Brain microvascular endothelial cell (primary cell): ENCODE measurements at regions not wholly inside any gene's neighbourhood (a gene's known extent, or its start where the extent isn't known, plus 50 kb on each side); places are given as distances from the start of the nearest gene placed in this dataset.

Experiments
- DNase-seq: peaks from one replicate; pipeline ENCODE4 v3.0.0-alpha.2; 2020
- H3K27ac ChIP-seq: fragments of 250-450 bp; sonication (Bioruptor Pico); 2 replicates; pipeline ENCODE4 v1.5.1; 2020; ENCODE audit warnings: mild to moderate bottlenecking, moderate library complexity
- H3K27me3 ChIP-seq: fragments of 250-450 bp; sonication (Bioruptor Pico); replicated peaks from 2 replicates; pipeline ENCODE4 v1.5.1; 2020; ENCODE audit warnings: mild to moderate bottlenecking
- H3K36me3 ChIP-seq: fragments of 250-450 bp; sonication (Bioruptor Pico); replicated peaks from 2 replicates; pipeline ENCODE4 v1.5.1; 2020; ENCODE audit warnings: mild to moderate bottlenecking
- H3K4me3 ChIP-seq: 2 replicates; pipeline ENCODE4 v1.5.1; 2011; ENCODE audit warnings: low read depth, mild to moderate bottlenecking, control low read depth, low read length, moderate library complexity
- in situ Hi-C: cut with HindIII; loops from 2 replicates; pipeline ENCODE4 v1.10.0; 2017; ENCODE audit warnings: low sequenced_read_pairs, low pct_ligation_motif_present
- TF ChIP-seq, protein P1 (sequence below): IDR thresholded peaks from 2 replicates; pipeline ENCODE4 v1.5.1; 2011; ENCODE audit warnings: low read depth, mild to moderate bottlenecking, moderate library complexity, low read length, control low read depth, inconsistent platforms; ENCODE audit errors: missing control alignments

- Histone ChIP-seq H3K27ac (no peak overlapping the region), H3K27me3 (no peaks in the 10 kb centered on the region), H3K36me3 (no peaks in the 10 kb centered on the region), H3K4me3 (no peak overlapping the region)
- DNase-seq: no peak
- in situ Hi-C loops: no loop called here
- TF ChIP-seq, protein P1, sequence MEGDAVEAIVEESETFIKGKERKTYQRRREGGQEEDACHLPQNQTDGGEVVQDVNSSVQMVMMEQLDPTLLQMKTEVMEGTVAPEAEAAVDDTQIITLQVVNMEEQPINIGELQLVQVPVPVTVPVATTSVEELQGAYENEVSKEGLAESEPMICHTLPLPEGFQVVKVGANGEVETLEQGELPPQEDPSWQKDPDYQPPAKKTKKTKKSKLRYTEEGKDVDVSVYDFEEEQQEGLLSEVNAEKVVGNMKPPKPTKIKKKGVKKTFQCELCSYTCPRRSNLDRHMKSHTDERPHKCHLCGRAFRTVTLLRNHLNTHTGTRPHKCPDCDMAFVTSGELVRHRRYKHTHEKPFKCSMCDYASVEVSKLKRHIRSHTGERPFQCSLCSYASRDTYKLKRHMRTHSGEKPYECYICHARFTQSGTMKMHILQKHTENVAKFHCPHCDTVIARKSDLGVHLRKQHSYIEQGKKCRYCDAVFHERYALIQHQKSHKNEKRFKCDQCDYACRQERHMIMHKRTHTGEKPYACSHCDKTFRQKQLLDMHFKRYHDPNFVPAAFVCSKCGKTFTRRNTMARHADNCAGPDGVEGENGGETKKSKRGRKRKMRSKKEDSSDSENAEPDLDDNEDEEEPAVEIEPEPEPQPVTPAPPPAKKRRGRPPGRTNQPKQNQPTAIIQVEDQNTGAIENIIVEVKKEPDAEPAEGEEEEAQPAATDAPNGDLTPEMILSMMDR: no peak
Observed at GRCh38 chr11:115745066-115745465, 240.9 kb upstream of the CADM1 start.

DNA sequence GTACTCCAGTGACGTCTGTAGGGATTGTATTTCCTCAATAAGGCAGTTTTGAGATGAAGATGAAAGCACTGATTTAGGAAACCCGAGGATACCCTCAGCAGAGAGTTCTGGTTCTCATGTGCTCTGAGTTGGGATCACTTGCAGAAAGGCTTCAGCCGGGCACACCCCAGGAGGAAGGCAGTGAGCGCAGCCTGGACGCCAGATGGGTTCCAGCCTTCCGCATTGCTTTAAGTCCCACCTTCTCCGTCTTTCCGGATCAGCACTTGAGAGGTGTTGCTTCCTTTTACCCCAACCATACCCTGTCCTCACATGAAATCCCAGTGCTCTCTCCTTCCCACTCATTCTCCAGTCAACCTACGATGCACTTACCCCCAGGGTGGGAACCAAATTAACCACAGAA is 239.5 kb upstream of the CADM1 start:
- in situ Hi-C loops: no loop called here
- Histone ChIP-seq H3K27ac (no peak overlapping the region), H3K36me3 (no peaks in the 10 kb centered on the region), H3K4me3 (no peak overlapping the region), H3K27me3 (no peaks in the 10 kb centered on the region)
- TF ChIP-seq, protein P1: no peak
- DNase-seq: no peak

- TF ChIP-seq, protein P1: no peak
- no peaks in the 10 kb centered on the region for H3K36me3 ChIP-seq
- no peaks in the 10 kb centered on the region for H3K27me3 ChIP-seq
- no peak overlapping the region for H3K27ac ChIP-seq
- no peak for DNase-seq
- H3K4me3 ChIP-seq: no peak overlapping the region
- in situ Hi-C loops: no loop called here
Observed at GRCh38 chr11:115741376-115742107, 237.3 kb upstream of the CADM1 start.

- TF ChIP-seq, protein P1: no peak
- in situ Hi-C loops: no loop called here
- Histone ChIP-seq H3K4me3 (no peak overlapping the region), H3K27ac (no peak overlapping the region), H3K27me3 (no peaks in the 10 kb centered on the region), H3K36me3 (no peaks in the 10 kb centered on the region)
- DNase-seq: no peak
Observed at GRCh38 chr11:115740324-115740723, 236.1 kb upstream of the CADM1 start.

GRCh38 chr11:115739878-115740277 is 235.7 kb upstream of the CADM1 start:
- Histone ChIP-seq H3K36me3 (no peaks in the 10 kb centered on the region), H3K4me3 (no peak overlapping the region), H3K27ac (no peak overlapping the region), H3K27me3 (no peaks in the 10 kb centered on the region)
- TF ChIP-seq, protein P1: no peak
- in situ Hi-C loops: no loop called here
- DNase-seq: no peak

DNA sequence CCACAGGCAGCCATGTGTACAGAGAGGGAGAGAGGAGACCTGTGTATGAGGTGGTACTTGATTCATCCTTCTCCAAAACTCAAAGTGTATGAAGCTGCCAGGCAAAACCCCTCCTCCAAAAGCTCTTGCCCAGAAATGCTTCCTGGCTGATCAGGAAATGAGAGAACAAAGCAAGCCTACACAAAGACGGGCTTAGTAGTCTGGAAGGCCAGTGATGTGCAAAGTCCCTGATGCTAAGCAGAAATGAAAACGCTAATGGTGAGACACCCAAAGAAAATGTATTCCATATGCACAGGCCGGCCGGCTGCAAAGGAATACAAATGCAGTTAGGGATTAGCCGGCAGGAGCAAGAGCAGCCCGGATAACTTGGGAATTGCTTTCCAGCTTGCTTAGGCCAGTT is 234.9 kb upstream of the CADM1 start:
- TF ChIP-seq, protein P1: no peak
- in situ Hi-C loops: no loop called here
- no peak for DNase-seq
- H3K4me3 ChIP-seq: no peak overlapping the region
- H3K36me3 ChIP-seq: no peaks in the 10 kb centered on the region
- H3K27me3 ChIP-seq: no peaks in the 10 kb centered on the region
- H3K27ac ChIP-seq: no peak overlapping the region
